ENCODE measurements at regions not wholly inside any gene's neighbourhood (a gene's known extent, or its start where the extent isn't known, plus 50 kb on each side); places are given as distances from the start of the nearest gene placed in this dataset.

DNA sequence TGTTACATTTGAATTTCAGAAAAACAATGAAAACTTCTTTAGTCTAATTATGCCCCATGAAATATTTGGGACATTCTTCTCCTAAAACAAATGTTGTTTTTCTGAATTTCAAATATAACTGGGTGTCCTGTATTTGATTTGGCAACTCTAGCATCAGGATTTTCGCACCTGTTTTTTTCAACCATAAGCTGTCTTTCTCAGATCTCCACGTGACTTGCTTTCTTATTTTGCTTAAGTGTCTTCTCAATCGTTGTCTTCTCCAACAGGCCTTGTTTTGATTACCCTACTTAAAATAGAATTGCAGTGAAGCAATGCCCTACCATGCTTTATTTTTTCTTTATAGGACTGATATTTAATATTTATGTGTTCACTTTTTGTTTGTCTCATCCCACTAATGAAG, 752.8 kb upstream of the RGS18 start:
- TF ChIP-seq NR2C2 (CRISPR knock-in tag; IDR thresholded peaks at IDR 0.05) (no peak), ZBTB21 (CRISPR knock-in tag; IDR thresholded peaks at IDR 0.05; ENCODE audit: borderline replicate concordance) (no peak), OVOL2 (CRISPR knock-in tag; IDR thresholded peaks at IDR 0.05; ENCODE audit: borderline replicate concordance) (no peak), FOXK1 (CRISPR knock-in tag; IDR thresholded peaks at IDR 0.05) (no peak), CREB1 (CRISPR knock-in tag; IDR thresholded peaks at IDR 0.05) (no peak), SP1 (CRISPR knock-in tag; conservative IDR thresholded peaks at IDR 0.05) (no peak), CBFB (CRISPR knock-in tag; IDR thresholded peaks at IDR 0.05; ENCODE audit: low read depth) (no peak), JUN (CRISPR knock-in tag; IDR thresholded peaks at IDR 0.05) (no peak), ZNF416 (CRISPR knock-in tag; IDR thresholded peaks at IDR 0.05) (no peak)
- TF ChIP-seq, protein P1, sequence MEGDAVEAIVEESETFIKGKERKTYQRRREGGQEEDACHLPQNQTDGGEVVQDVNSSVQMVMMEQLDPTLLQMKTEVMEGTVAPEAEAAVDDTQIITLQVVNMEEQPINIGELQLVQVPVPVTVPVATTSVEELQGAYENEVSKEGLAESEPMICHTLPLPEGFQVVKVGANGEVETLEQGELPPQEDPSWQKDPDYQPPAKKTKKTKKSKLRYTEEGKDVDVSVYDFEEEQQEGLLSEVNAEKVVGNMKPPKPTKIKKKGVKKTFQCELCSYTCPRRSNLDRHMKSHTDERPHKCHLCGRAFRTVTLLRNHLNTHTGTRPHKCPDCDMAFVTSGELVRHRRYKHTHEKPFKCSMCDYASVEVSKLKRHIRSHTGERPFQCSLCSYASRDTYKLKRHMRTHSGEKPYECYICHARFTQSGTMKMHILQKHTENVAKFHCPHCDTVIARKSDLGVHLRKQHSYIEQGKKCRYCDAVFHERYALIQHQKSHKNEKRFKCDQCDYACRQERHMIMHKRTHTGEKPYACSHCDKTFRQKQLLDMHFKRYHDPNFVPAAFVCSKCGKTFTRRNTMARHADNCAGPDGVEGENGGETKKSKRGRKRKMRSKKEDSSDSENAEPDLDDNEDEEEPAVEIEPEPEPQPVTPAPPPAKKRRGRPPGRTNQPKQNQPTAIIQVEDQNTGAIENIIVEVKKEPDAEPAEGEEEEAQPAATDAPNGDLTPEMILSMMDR (IDR thresholded peaks at IDR 0.05) = no peak
- TF ChIP-seq, protein P2, sequence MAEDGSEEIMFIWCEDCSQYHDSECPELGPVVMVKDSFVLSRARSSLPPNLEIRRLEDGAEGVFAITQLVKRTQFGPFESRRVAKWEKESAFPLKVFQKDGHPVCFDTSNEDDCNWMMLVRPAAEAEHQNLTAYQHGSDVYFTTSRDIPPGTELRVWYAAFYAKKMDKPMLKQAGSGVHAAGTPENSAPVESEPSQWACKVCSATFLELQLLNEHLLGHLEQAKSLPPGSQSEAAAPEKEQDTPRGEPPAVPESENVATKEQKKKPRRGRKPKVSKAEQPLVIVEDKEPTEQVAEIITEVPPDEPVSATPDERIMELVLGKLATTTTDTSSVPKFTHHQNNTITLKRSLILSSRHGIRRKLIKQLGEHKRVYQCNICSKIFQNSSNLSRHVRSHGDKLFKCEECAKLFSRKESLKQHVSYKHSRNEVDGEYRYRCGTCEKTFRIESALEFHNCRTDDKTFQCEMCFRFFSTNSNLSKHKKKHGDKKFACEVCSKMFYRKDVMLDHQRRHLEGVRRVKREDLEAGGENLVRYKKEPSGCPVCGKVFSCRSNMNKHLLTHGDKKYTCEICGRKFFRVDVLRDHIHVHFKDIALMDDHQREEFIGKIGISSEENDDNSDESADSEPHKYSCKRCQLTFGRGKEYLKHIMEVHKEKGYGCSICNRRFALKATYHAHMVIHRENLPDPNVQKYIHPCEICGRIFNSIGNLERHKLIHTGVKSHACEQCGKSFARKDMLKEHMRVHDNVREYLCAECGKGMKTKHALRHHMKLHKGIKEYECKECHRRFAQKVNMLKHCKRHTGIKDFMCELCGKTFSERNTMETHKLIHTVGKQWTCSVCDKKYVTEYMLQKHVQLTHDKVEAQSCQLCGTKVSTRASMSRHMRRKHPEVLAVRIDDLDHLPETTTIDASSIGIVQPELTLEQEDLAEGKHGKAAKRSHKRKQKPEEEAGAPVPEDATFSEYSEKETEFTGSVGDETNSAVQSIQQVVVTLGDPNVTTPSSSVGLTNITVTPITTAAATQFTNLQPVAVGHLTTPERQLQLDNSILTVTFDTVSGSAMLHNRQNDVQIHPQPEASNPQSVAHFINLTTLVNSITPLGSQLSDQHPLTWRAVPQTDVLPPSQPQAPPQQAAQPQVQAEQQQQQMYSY (CRISPR knock-in tag; IDR thresholded peaks at IDR 0.05) = no peak
- TF ChIP-seq, protein P3, sequence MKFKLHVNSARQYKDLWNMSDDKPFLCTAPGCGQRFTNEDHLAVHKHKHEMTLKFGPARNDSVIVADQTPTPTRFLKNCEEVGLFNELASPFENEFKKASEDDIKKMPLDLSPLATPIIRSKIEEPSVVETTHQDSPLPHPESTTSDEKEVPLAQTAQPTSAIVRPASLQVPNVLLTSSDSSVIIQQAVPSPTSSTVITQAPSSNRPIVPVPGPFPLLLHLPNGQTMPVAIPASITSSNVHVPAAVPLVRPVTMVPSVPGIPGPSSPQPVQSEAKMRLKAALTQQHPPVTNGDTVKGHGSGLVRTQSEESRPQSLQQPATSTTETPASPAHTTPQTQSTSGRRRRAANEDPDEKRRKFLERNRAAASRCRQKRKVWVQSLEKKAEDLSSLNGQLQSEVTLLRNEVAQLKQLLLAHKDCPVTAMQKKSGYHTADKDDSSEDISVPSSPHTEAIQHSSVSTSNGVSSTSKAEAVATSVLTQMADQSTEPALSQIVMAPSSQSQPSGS (CRISPR knock-in tag; IDR thresholded peaks at IDR 0.05; ENCODE audit: borderline replicate concordance, low read depth) = no peak
- TF ChIP-seq, protein P4, sequence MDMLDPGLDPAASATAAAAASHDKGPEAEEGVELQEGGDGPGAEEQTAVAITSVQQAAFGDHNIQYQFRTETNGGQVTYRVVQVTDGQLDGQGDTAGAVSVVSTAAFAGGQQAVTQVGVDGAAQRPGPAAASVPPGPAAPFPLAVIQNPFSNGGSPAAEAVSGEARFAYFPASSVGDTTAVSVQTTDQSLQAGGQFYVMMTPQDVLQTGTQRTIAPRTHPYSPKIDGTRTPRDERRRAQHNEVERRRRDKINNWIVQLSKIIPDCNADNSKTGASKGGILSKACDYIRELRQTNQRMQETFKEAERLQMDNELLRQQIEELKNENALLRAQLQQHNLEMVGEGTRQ (CRISPR knock-in tag; IDR thresholded peaks at IDR 0.05) = no peak
